Lower lobe of right lung (tissue), 2 donors: ENCODE measurements at regions not wholly inside any gene's neighbourhood (a gene's known extent, or its start where the extent isn't known, plus 50 kb on each side); places are given as distances from the start of the nearest gene placed in this dataset.

Source experiments
- ATAC-seq, 2 donors: fragments of 200-7000 bp; cut with Tn5 transposase; one replicate each; pipeline ENCODE4 v1.9.1; 2020 to 2022; ENCODE audit warnings: mild to moderate bottlenecking in 2 of 2, moderate library complexity in 2 of 2
- DNase-seq: peaks from one replicate; pipeline ENCODE4 v3.0.0-alpha.2; 2020
- H3K27ac ChIP-seq: fragments of 200-600 bp; one replicate; pipeline ENCODE4 v1.8.0; 2022
- H3K27me3 ChIP-seq: fragments of 200-600 bp; one replicate; pipeline ENCODE4 v1.8.0; 2022; ENCODE audit warnings: low read depth
- H3K36me3 ChIP-seq: fragments of 200-600 bp; one replicate; pipeline ENCODE4 v1.8.0; 2022; ENCODE audit warnings: mild to moderate bottlenecking
- H3K4me1 ChIP-seq: fragments of 200-600 bp; one replicate; pipeline ENCODE4 v1.8.0; 2022
- H3K4me3 ChIP-seq: fragments of 200-600 bp; one replicate; pipeline ENCODE4 v1.8.0; 2022; ENCODE audit warnings: mild to moderate bottlenecking
- H3K9me3 ChIP-seq: fragments of 200-600 bp; one replicate; pipeline ENCODE4 v1.8.0; 2022
- CTCF ChIP-seq: fragments of 200-600 bp; IDR thresholded peaks from one replicate; pipeline ENCODE4 v1.8.0; 2022; ENCODE audit warnings: antibody characterized with exemption, mild to moderate bottlenecking
- intact Hi-C: fragments of 100-400 bp; cut with DNase I; formaldehyde crosslinking; loops from one replicate; pipeline ENCODE4 v1.11.0; 2022
- donor health status: DM: no; HTN: yes; CAD: no; lungs with severe emphysema.

GRCh38 chr10:3391657-3392056 is 219.1 kb upstream of the PITRM1 start:
- no peak for TF ChIP-seq CTCF
- intact Hi-C loops = no loop called here
- no peaks in the 10 kb centered on the region for H3K27me3 ChIP-seq
- no peak overlapping the region for H3K4me3 ChIP-seq
- H3K9me3 ChIP-seq = no peaks in the 10 kb centered on the region
- no peak for DNase-seq
- no peak overlapping the region for H3K27ac ChIP-seq
- H3K4me1 ChIP-seq = peaks cover 4% of the 10 kb centered on the region
- no peak for ATAC-seq
- H3K36me3 ChIP-seq = no peaks in the 10 kb centered on the region

- no peak for TF ChIP-seq CTCF
- H3K4me3 ChIP-seq = no peak overlapping the region
- H3K27me3 ChIP-seq = no peaks in the 10 kb centered on the region
- H3K9me3 ChIP-seq = peaks cover 5% of the 10 kb centered on the region
- no peaks in the 10 kb centered on the region for H3K36me3 ChIP-seq
- ATAC-seq (no peak), DNase-seq (no peak)
- H3K4me1 ChIP-seq = no peaks in the 10 kb centered on the region
- H3K27ac ChIP-seq = no peak overlapping the region
- intact Hi-C loops = no loop called here
Observed at GRCh38 chr10:3389130-3389529, 216.5 kb upstream of the PITRM1 start.

GRCh38 chr10:3385487-3385886 is 212.9 kb upstream of the PITRM1 start:
- intact Hi-C loops = no loop called here
- no peak for TF ChIP-seq CTCF
- ATAC-seq (no peak), DNase-seq (no peak)
- H3K36me3 ChIP-seq = no peaks in the 10 kb centered on the region
- H3K27ac ChIP-seq = no peak overlapping the region
- no peaks in the 10 kb centered on the region for H3K4me1 ChIP-seq
- H3K4me3 ChIP-seq = no peak overlapping the region
- peaks cover 5% of the 10 kb centered on the region for H3K9me3 ChIP-seq
- no peaks in the 10 kb centered on the region for H3K27me3 ChIP-seq

- Histone ChIP-seq H3K27me3 (no peaks in the 10 kb centered on the region), H3K27ac (no peak overlapping the region), H3K36me3 (no peaks in the 10 kb centered on the region), H3K9me3 (peaks cover 5% of the 10 kb centered on the region), H3K4me1 (no peaks in the 10 kb centered on the region), H3K4me3 (no peak overlapping the region)
- no peak for TF ChIP-seq CTCF
- intact Hi-C loops = no loop called here
- no peak for DNase-seq
- ATAC-seq = no peak
Observed at GRCh38 chr10:3382092-3382491, 209.5 kb upstream of the PITRM1 start.

- TF ChIP-seq CTCF = no peak
- Histone ChIP-seq H3K27ac (no peak overlapping the region), H3K9me3 (peaks cover 2% of the 10 kb centered on the region), H3K36me3 (no peaks in the 10 kb centered on the region), H3K4me3 (no peak overlapping the region), H3K27me3 (no peaks in the 10 kb centered on the region), H3K4me1 (no peaks in the 10 kb centered on the region)
- ATAC-seq (no peak), DNase-seq (no peak)
- intact Hi-C loops = no loop called here
Observed at GRCh38 chr10:3380406-3381050, 207.9 kb upstream of the PITRM1 start.
